Skeletal muscle tissue (tissue), 3 donors: ENCODE measurements at regions not wholly inside any gene's neighbourhood (a gene's known extent, or its start where the extent isn't known, plus 50 kb on each side); places are given as distances from the start of the nearest gene placed in this dataset.
"Not testable (repeated sequence)": the region's sequence is repeated elsewhere in the genome, so short reads cannot be mapped to it uniquely, and the experiment has no call there.

Experiments used
- H3K27ac ChIP-seq: one replicate; pipeline ENCODE4 v1.7.0; 2013; ENCODE audit warnings: mild to moderate bottlenecking, low read depth, low read length, inconsistent platforms
- H3K27me3 ChIP-seq, 3 donors: one replicate each; pipeline ENCODE4 v1.7.0; 2013; ENCODE audit warnings: low read length in 3 of 3; ENCODE audit not compliant: control insufficient read depth in 3 of 3, insufficient read depth in 3 of 3
- H3K36me3 ChIP-seq, 3 donors: one replicate each; pipeline ENCODE4 v1.7.0; 2013; ENCODE audit warnings: low read length in 3 of 3; ENCODE audit not compliant: control insufficient read depth in 3 of 3, insufficient read depth in 3 of 3
- H3K4me1 ChIP-seq, 3 donors: one replicate each; pipeline ENCODE4 v1.7.0; 2013; ENCODE audit warnings: low read length in 3 of 3, mild to moderate bottlenecking in 3 of 3; ENCODE audit not compliant: control insufficient read depth in 3 of 3, insufficient read depth in 3 of 3
- H3K4me3 ChIP-seq, 3 donors: one replicate each; pipeline ENCODE4 v1.7.0; 2013; ENCODE audit warnings: low read length in 3 of 3
- H3K9ac ChIP-seq, 3 donors: one replicate each; pipeline ENCODE4 v1.7.0; 2013; ENCODE audit warnings: low read length in 3 of 3, mild to moderate bottlenecking in 3 of 3, moderate library complexity in 2 of 3, low read depth in 1 of 3
- H3K9me3 ChIP-seq, 3 donors: one replicate each; pipeline ENCODE4 v1.7.0; 2013; ENCODE audit warnings: low read length in 3 of 3; ENCODE audit not compliant: control insufficient read depth in 3 of 3
- donor health status: Osteomylitis.

- H3K27me3 ChIP-seq, result no peaks in the 10 kb centered on the region
- H3K4me1 ChIP-seq, result no peaks in the 10 kb centered on the region
- no peak overlapping the region for H3K9ac ChIP-seq
- H3K9me3 ChIP-seq, result no peaks in the 10 kb centered on the region
- H3K4me3 ChIP-seq, result no peak overlapping the region
- no peak overlapping the region for H3K27ac ChIP-seq
- no peaks in the 10 kb centered on the region for H3K36me3 ChIP-seq
Observed at GRCh38 chr12:91483471-91483985, 300.9 kb upstream of the DCN start.

DNA sequence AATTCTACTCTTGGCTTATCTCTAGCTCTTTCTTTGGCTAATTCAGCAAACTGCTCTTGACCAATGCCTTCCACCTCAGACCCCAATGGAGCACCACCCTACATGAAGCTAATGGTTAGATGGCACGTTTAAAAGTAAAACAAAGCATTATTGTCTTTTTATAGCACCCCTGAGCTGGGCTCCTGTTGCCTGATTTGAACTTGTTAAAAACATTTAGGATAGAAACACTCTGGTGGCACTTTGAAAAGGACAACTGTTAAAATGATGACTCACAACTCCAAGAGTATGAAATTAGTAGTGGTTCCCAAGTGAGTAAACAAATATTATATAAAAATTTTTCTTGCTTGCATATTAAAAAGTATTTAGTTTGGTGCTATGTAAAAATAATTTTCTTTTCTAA, 299.6 kb upstream of the DCN start:
- H3K9ac ChIP-seq, result no peak overlapping the region
- H3K36me3 ChIP-seq, result no peaks in the 10 kb centered on the region
- no peaks in the 10 kb centered on the region for H3K9me3 ChIP-seq
- no peak overlapping the region for H3K4me3 ChIP-seq
- H3K27ac ChIP-seq, result no peak overlapping the region
- no peaks in the 10 kb centered on the region for H3K4me1 ChIP-seq
- no peaks in the 10 kb centered on the region for H3K27me3 ChIP-seq

GRCh38 chr12:91478500-91478899, 295.9 kb upstream of the DCN start:
- H3K36me3 ChIP-seq, result no peaks in the 10 kb centered on the region
- H3K9ac ChIP-seq, result no peak overlapping the region
- no peak overlapping the region for H3K4me3 ChIP-seq
- H3K27ac ChIP-seq, result no peak overlapping the region
- no peaks in the 10 kb centered on the region for H3K9me3 ChIP-seq
- H3K27me3 ChIP-seq, result no peaks in the 10 kb centered on the region
- no peaks in the 10 kb centered on the region for H3K4me1 ChIP-seq

DNA sequence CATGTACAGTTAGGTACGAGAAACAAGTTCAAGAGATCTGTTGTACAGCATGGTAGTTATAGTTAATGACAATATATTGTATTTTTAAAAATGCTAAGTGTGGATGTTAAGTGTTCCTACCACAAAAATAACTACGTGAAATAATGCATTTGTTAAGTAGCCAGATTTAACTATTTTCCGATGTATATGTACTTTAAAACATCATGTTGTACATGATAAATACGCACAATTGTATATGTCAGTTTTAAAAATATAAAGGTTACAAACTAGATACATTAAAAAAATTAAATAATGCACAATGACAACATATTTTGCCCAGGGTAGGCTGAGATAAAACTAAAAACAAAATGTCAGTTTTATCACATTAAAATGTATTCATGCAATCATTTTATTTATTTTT, 285.1 kb upstream of the DCN start:
- Histone ChIP-seq H3K36me3 (no peaks in the 10 kb centered on the region), H3K4me1 (no peaks in the 10 kb centered on the region), H3K9ac (no peak overlapping the region), H3K27ac (no peak overlapping the region), H3K4me3 (no peak overlapping the region), H3K9me3 (no peaks in the 10 kb centered on the region), H3K27me3 (no peaks in the 10 kb centered on the region)

GRCh38 chr12:91461061-91461460, 278.4 kb upstream of the DCN start:
- H3K9me3 ChIP-seq, result no peaks in the 10 kb centered on the region
- H3K27me3 ChIP-seq, result no peaks in the 10 kb centered on the region
- no peak overlapping the region for H3K27ac ChIP-seq
- no peaks in the 10 kb centered on the region for H3K36me3 ChIP-seq
- no peak overlapping the region for H3K4me3 ChIP-seq
- no peak overlapping the region for H3K9ac ChIP-seq
- no peaks in the 10 kb centered on the region for H3K4me1 ChIP-seq

GRCh38 chr12:91460469-91460868, 277.9 kb upstream of the DCN start:
- Histone ChIP-seq H3K36me3 (no peaks in the 10 kb centered on the region), H3K4me3 (no peak overlapping the region), H3K9ac (no peak overlapping the region), H3K27ac (no peak overlapping the region), H3K27me3 (no peaks in the 10 kb centered on the region), H3K4me1 (no peaks in the 10 kb centered on the region), H3K9me3 (no peaks in the 10 kb centered on the region)

- Histone ChIP-seq H3K9ac (no peak overlapping the region), H3K9me3 (no peaks in the 10 kb centered on the region), H3K36me3 (no peaks in the 10 kb centered on the region), H3K4me1 (no peaks in the 10 kb centered on the region), H3K4me3 (no peak overlapping the region), H3K27ac (no peak overlapping the region), H3K27me3 (no peaks in the 10 kb centered on the region)
Observed at GRCh38 chr12:91455321-91455720, 272.7 kb upstream of the DCN start.

- Histone ChIP-seq H3K4me3 (no peak overlapping the region), H3K27me3 (no peaks in the 10 kb centered on the region), H3K9me3 (no peaks in the 10 kb centered on the region), H3K4me1 (no peaks in the 10 kb centered on the region), H3K36me3 (no peaks in the 10 kb centered on the region), H3K27ac (no peak overlapping the region), H3K9ac (no peak overlapping the region)
Observed at GRCh38 chr12:91454179-91454578, 271.6 kb upstream of the DCN start.

DNA sequence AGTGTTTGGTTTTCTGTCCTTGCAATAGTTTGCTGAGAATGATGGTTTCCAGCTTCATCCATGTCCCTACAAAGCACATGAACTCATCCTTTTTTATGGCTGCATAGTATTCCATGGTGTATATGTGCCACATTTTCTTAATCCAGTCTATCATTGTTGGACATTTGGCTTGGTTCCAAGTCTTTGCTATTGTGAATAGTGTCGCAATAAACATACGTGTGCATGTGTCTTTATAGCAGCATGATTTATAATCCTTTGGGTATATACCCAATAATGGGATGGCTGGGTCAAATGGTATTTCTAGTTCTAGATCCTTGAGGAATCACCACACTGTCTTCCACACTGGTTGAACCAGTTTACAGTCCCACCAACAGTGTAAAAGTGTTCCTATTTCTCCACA, 269.8 kb upstream of the DCN start:
- H3K36me3 ChIP-seq, H3K9me3 ChIP-seq, H3K4me3 ChIP-seq, H3K9ac ChIP-seq, H3K4me1 ChIP-seq, H3K27me3 ChIP-seq, H3K27ac ChIP-seq: not testable (repeated sequence)

DNA sequence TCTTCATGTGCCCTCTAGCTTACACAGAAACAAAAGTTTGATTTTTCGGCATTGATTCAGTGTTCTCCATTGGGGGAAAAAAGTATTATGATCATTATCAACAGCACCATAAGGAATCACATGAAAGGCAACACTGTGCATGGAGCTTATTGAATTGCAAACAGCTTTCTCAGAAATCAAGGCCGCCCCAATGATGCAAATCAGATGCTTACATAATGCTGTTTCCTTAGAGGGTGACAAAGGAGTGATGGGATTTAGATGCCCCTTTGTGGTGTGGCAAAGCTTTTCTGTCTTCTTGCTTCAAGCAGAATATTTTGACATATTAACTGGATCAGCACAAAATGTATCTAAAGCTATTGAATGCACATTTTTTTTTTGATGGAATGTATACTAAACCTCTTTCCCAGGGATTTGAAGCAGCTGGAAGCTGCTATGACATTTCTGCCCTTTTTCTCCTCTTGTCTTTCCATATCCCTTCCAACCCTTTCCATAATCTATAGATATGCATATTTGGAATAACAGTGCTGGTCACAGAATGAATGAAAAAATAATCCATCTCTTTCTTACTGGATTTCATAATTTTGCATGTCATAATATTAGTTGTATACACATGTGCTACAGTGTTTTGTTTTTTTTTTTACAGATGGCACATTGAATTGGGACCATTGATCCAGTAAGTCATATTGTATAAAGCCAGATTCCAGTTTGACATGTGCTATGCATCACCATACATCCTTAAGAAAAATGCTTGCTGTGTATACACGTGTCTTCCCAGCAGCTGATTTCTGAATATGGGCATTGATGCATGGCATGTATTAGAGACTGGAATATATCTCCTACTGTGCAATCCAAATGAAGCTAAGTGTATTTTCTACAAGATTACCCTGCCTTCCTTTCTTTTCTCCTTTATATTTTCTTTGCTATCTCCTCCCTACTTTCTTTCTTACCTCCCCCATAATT, 259.7 kb upstream of the DCN start:
- no peak overlapping the region for H3K9ac ChIP-seq
- H3K27ac ChIP-seq, result no peak overlapping the region
- H3K9me3 ChIP-seq, result no peaks in the 10 kb centered on the region
- no peaks in the 10 kb centered on the region for H3K36me3 ChIP-seq
- H3K4me3 ChIP-seq, result no peak overlapping the region
- H3K27me3 ChIP-seq, result no peaks in the 10 kb centered on the region
- no peaks in the 10 kb centered on the region for H3K4me1 ChIP-seq
